ENCODE measurements at regions not wholly inside any gene's neighbourhood (a gene's known extent, or its start where the extent isn't known, plus 50 kb on each side); places are given as distances from the start of the nearest gene placed in this dataset.

DNA sequence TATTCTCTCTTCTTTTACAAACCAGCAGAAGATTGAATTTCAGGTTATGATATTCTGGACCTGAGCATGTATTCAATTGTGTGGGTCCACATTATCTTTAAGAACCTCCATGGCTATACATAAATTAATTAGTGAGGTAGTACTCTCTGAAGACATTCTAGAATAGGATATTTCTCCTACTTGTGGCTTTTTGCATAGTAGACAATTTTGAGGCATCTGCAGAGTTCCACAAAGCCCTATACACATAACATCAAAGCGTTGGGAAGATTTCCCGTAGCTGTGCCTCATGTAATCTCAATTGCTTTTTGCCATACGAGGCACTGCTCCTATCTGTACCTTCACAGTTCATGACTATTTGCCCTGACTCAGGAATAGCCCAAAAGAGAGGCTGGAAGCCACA, 395.4 kb upstream of the RGS17 start:
- Histone ChIP-seq H3K27me3 (no peaks in the 10 kb centered on the region), H3K9me3 (no peaks in the 10 kb centered on the region), H3K4me3 (replicated peaks in 1 of 3) (no peak overlapping the region), H3K27ac (no peak overlapping the region), H3K36me3 (no peaks in the 10 kb centered on the region), H3K4me1 (no peaks in the 10 kb centered on the region)
- intact Hi-C loops (cut with DNase I), result no loop called here
- 97 to 98% methylated on average over 3 of the region's 3 CpGs for WGBS, 2 donors
- TF ChIP-seq POLR2A (IDR thresholded peaks at IDR 0.05), result no peak
- TF ChIP-seq, protein P1, sequence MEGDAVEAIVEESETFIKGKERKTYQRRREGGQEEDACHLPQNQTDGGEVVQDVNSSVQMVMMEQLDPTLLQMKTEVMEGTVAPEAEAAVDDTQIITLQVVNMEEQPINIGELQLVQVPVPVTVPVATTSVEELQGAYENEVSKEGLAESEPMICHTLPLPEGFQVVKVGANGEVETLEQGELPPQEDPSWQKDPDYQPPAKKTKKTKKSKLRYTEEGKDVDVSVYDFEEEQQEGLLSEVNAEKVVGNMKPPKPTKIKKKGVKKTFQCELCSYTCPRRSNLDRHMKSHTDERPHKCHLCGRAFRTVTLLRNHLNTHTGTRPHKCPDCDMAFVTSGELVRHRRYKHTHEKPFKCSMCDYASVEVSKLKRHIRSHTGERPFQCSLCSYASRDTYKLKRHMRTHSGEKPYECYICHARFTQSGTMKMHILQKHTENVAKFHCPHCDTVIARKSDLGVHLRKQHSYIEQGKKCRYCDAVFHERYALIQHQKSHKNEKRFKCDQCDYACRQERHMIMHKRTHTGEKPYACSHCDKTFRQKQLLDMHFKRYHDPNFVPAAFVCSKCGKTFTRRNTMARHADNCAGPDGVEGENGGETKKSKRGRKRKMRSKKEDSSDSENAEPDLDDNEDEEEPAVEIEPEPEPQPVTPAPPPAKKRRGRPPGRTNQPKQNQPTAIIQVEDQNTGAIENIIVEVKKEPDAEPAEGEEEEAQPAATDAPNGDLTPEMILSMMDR (IDR thresholded peaks at IDR 0.05), result no peak
- no peak for DNase-seq

DNA sequence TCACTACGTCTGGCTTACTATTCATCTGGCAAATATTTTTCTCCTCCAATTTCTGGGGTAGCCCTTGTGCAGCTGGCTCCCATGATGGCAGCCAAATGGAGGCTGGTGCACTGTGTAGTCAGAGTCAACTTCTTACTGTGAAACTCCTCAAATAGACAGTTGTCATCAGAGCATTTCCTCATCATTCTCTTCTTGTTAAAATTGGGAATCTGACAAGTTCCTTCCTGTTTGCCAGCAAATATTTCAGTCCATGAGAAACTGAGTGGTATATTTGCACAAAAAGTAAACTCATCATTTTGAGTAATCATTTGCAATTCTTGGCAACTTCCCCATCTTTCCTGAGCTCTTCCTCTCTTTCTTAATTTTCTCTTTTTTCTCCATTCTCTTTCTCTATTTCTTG, 394.9 kb upstream of the RGS17 start:
- whole genome bisulfite sequencing, 2 donors, result 81 to 83% methylated on average over 1 of the region's 1 CpG
- H3K27me3 ChIP-seq, result no peaks in the 10 kb centered on the region
- no peaks in the 10 kb centered on the region for H3K4me1 ChIP-seq
- no peaks in the 10 kb centered on the region for H3K9me3 ChIP-seq
- intact Hi-C loops (cut with DNase I), result no loop called here
- no peak overlapping the region for H3K27ac ChIP-seq
- no peak for DNase-seq
- no peak overlapping the region for H3K4me3 ChIP-seq (replicated peaks in 1 of 3)
- TF ChIP-seq, protein P1 (IDR thresholded peaks at IDR 0.05), result no peak
- TF ChIP-seq POLR2A (IDR thresholded peaks at IDR 0.05), result no peak
- no peaks in the 10 kb centered on the region for H3K36me3 ChIP-seq

DNA sequence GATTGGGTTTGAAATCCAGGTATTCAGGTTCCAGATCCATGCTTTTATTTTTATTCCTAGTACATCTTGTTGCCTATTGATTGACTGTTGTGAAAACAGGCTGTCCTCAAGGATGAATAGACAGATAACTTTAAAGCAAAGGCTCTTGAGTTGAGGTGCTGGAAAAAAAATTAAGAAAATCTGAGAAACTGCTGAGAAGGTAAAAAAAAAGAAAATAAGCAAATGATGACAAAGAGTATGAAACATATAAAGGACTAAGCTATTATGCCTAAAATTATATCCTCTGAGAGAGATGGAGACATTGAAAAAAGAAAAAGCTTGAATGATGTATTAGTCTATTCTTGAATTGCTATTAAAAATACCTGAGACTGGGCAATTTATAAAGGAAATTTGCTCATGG, 392.3 kb upstream of the RGS17 start:
- no peak overlapping the region for H3K27ac ChIP-seq
- no peaks in the 10 kb centered on the region for H3K27me3 ChIP-seq
- no peaks in the 10 kb centered on the region for H3K9me3 ChIP-seq
- no peaks in the 10 kb centered on the region for H3K4me1 ChIP-seq
- no peaks in the 10 kb centered on the region for H3K36me3 ChIP-seq
- intact Hi-C loops (cut with DNase I), result no loop called here
- no peak overlapping the region for H3K4me3 ChIP-seq (replicated peaks in 1 of 3)
- no peak for TF ChIP-seq POLR2A (IDR thresholded peaks at IDR 0.05)
- TF ChIP-seq, protein P1 (IDR thresholded peaks at IDR 0.05), result no peak
- DNase-seq, result no peak

DNA sequence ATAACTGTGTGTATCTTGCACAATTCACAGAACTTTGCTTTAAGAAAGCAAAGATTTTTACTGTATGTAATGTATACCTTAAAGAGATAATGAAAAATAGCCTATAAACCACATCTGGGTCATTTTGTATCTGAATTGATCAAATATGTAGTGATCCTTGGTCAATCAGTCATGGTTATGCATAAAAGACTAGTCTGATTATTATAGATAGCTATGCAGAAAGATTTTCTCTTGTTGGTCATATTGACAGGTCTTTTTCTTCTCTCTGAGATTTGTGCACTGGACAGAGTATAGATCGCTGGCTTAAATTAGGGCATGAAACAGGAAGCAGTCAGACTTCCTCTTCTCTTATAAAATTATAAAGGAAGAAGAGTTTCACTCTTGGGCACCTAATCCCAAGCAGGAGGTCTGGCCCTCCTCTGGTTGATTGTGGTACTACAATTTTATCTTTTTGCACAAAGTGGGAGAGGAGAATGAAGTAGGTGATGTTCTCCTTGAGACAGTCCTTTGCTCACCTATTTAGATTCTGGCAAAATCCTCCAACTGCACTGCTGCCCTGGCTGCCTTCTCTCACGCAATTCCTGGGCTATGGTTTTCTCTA, 380.9 kb upstream of the RGS17 start:
- intact Hi-C loops (cut with DNase I), result loop anchor here (10.0 kb wide), 1 partner anchor 277 kb away; no protein-coding TSS in a partner anchor
- H3K27ac ChIP-seq, result no peak overlapping the region
- WGBS, 2 donors, result 70 to 71% methylated on average over 2 of the region's 2 CpGs
- no peak overlapping the region for H3K4me3 ChIP-seq (replicated peaks in 1 of 3)
- no peaks in the 10 kb centered on the region for H3K9me3 ChIP-seq
- H3K36me3 ChIP-seq, result no peaks in the 10 kb centered on the region
- no peak for TF ChIP-seq POLR2A (IDR thresholded peaks at IDR 0.05)
- TF ChIP-seq, protein P1 (IDR thresholded peaks at IDR 0.05), result peak; percentile 17 to 64 (median 60)
- H3K27me3 ChIP-seq, result no peaks in the 10 kb centered on the region
- H3K4me1 ChIP-seq, result peaks cover 0 to 4% of the 10 kb centered on the region in 2 donors
- DNase-seq, result peak in 1 of 2 donors; percentile 10

DNA sequence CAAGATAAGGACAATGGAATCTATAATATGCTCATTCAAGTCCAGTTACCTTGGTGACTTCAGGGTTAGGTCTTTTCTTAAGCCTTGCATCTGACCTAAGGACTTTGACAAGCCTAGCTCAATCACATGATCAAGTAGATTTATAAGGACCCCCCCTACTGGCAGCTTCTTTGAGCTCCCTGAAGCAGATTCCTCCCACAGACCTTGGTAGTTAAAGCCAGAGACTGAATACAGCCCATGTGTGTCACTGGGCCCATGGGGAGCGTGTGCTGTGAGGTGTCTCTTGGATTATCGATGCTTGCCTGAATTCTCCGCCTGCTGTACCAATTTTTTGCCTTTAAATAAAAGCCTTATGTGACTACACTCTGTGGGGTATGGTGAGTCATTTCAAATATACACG, 372.7 kb upstream of the RGS17 start:
- H3K4me1 ChIP-seq, result no peaks in the 10 kb centered on the region
- TF ChIP-seq POLR2A (IDR thresholded peaks at IDR 0.05), result no peak
- TF ChIP-seq, protein P1 (IDR thresholded peaks at IDR 0.05), result no peak
- WGBS, 2 donors, result 97 to 98% methylated on average over 4 of the region's 4 CpGs
- no peaks in the 10 kb centered on the region for H3K9me3 ChIP-seq
- no peak overlapping the region for H3K27ac ChIP-seq
- DNase-seq, result no peak
- H3K27me3 ChIP-seq, result no peaks in the 10 kb centered on the region
- H3K36me3 ChIP-seq, result no peaks in the 10 kb centered on the region
- no peak overlapping the region for H3K4me3 ChIP-seq (replicated peaks in 1 of 3)
- intact Hi-C loops (cut with DNase I), result no loop called here
